Liver (tissue), 8 donors: ENCODE measurements at regions not wholly inside any gene's neighbourhood (a gene's known extent, or its start where the extent isn't known, plus 50 kb on each side); places are given as distances from the start of the nearest gene placed in this dataset.

Source experiments
- DNase-seq: peaks from one replicate; pipeline ENCODE4 v3.0.0-alpha.2; 2017; ENCODE audit warnings: low spot score
- H3K27ac ChIP-seq, 2 donors: one replicate each; pipeline ENCODE4 v1.7.0; 2013; ENCODE audit warnings: inconsistent platforms in 2 of 2, low read length in 2 of 2, control low read depth in 1 of 2, low read depth in 1 of 2, mild to moderate bottlenecking in 1 of 2
- H3K27me3 ChIP-seq, 4 donors: one replicate each; pipeline versions ENCODE4 v1.6.1 to v1.7.0; 2013; ENCODE audit warnings: low read length in 3 of 4, inconsistent platforms in 1 of 4, mild to moderate bottlenecking in 1 of 4, moderate library complexity in 1 of 4; ENCODE audit not compliant: control insufficient read depth in 4 of 4, insufficient read depth in 4 of 4
- H3K36me3 ChIP-seq, 4 donors: one replicate each; pipeline versions ENCODE4 v1.6.1 to v1.7.0; 2013; ENCODE audit warnings: low read length in 3 of 4, mild to moderate bottlenecking in 3 of 4, low read depth in 1 of 4, moderate library complexity in 1 of 4; ENCODE audit not compliant: control insufficient read depth in 4 of 4, insufficient read depth in 3 of 4
- H3K4me1 ChIP-seq, 4 donors: one replicate each; pipeline versions ENCODE4 v1.6.1 to v1.7.0; 2013; ENCODE audit warnings: low read length in 3 of 4, mild to moderate bottlenecking in 3 of 4, moderate library complexity in 1 of 4; ENCODE audit not compliant: control insufficient read depth in 4 of 4, insufficient read depth in 4 of 4
- H3K4me3 ChIP-seq, 3 donors: one replicate each; pipeline versions ENCODE4 v1.6.1 to v1.7.0; 2013; ENCODE audit warnings: low read length in 3 of 3, control low read depth in 1 of 3, low read depth in 1 of 3, mild to moderate bottlenecking in 1 of 3
- H3K9ac ChIP-seq, 2 donors: one replicate each; pipeline ENCODE4 v1.7.0; 2013; ENCODE audit warnings: low read length in 2 of 2, mild to moderate bottlenecking in 2 of 2, moderate library complexity in 2 of 2, control low read depth in 1 of 2, low read depth in 1 of 2
- H3K9me3 ChIP-seq, 4 donors: one replicate each; pipeline versions ENCODE4 v1.6.1 to v1.7.0; 2013; ENCODE audit warnings: low read length in 3 of 4; ENCODE audit not compliant: control insufficient read depth in 4 of 4
- EGR1 ChIP-seq, 2 donors: IDR thresholded peaks; 2 replicates each; pipeline ENCODE4 v1.6.1; 2016 to 2018; ENCODE audit warnings: antibody characterized with exemption in 2 of 2, low read depth in 2 of 2
- FOXA1 ChIP-seq: IDR thresholded peaks from 2 replicates; pipeline ENCODE4 v1.6.1; 2016; ENCODE audit warnings: antibody characterized with exemption
- FOXA2 ChIP-seq: IDR thresholded peaks from 2 replicates; pipeline ENCODE4 v1.6.1; 2016; ENCODE audit warnings: antibody characterized with exemption
- GABPA ChIP-seq, 2 donors: IDR thresholded peaks in 1 of 2; conservative IDR thresholded peaks in 1 of 2; 2 replicates each; pipeline ENCODE4 v1.6.1; 2016; ENCODE audit warnings: antibody characterized with exemption in 2 of 2, mild to moderate bottlenecking in 1 of 2, moderate library complexity in 1 of 2
- HNF4A ChIP-seq, 2 donors: conservative IDR thresholded peaks; 2 replicates each; pipeline ENCODE4 v1.6.1; 2016; ENCODE audit warnings: antibody characterized with exemption in 2 of 2, mild to moderate bottlenecking in 2 of 2
- HNF4G ChIP-seq: IDR thresholded peaks from 2 replicates; pipeline ENCODE4 v1.6.1; 2016; ENCODE audit warnings: antibody characterized with exemption
- JUND ChIP-seq, 2 donors: IDR thresholded peaks; 2 replicates each; pipeline ENCODE4 v1.6.1; 2016; ENCODE audit warnings: antibody characterized with exemption in 2 of 2
- NR2F2 ChIP-seq: IDR thresholded peaks from 2 replicates; pipeline ENCODE4 v1.6.1; 2016; ENCODE audit warnings: antibody characterized with exemption
- RAD21 ChIP-seq, 2 donors: IDR thresholded peaks; 2 replicates each; pipeline ENCODE4 v1.6.1; 2016; ENCODE audit warnings: antibody characterized with exemption in 2 of 2, mild to moderate bottlenecking in 2 of 2
- RXRA ChIP-seq, 2 donors: IDR thresholded peaks; 2 replicates each; pipeline ENCODE4 v1.6.1; 2017 to 2018; ENCODE audit warnings: antibody characterized with exemption in 2 of 2, mild to moderate bottlenecking in 1 of 2
- SP1 ChIP-seq: IDR thresholded peaks from 2 replicates; pipeline ENCODE4 v1.6.1; 2018; ENCODE audit warnings: antibody characterized with exemption, mild to moderate bottlenecking
- TAF1 ChIP-seq: conservative IDR thresholded peaks from 2 replicates; pipeline ENCODE4 v1.6.1; 2016; ENCODE audit warnings: antibody characterized with exemption, mild to moderate bottlenecking
- YY1 ChIP-seq: IDR thresholded peaks from 2 replicates; pipeline ENCODE4 v1.6.1; 2016; ENCODE audit warnings: antibody characterized with exemption, mild to moderate bottlenecking
- WGBS: extraction: QIAGEN DNeasy Blood & Tissue Kit; methylation state at CpG from one replicate; pipeline ENCODE4 v1.1.7; 2013; 5-methylcytosine and 5-hydroxymethylcytosine counted together
- TF ChIP-seq, protein P1 (sequence below): IDR thresholded peaks from 2 replicates; pipeline ENCODE4 v1.6.1; 2016; ENCODE audit warnings: antibody characterized with exemption
- TF ChIP-seq, protein P2 (sequence below): fragments of 150-350 bp; IDR thresholded peaks from 2 replicates; pipeline ENCODE4 v1.5.1; 2017; ENCODE audit warnings: improper control_type of control experiment, low read depth, low read length; ENCODE audit not compliant: missing input control
- TF ChIP-seq, protein P3 (sequence below): IDR thresholded peaks from 2 replicates; pipeline ENCODE4 v1.6.1; 2016; ENCODE audit warnings: antibody characterized with exemption
- TF ChIP-seq, protein P4 (sequence below): IDR thresholded peaks from 2 replicates; pipeline ENCODE4 v1.6.1; 2016; ENCODE audit warnings: antibody characterized with exemption, mild to moderate bottlenecking
- TF ChIP-seq, protein P5 (sequence below): IDR thresholded peaks from 2 replicates; pipeline ENCODE4 v1.6.1; 2016; ENCODE audit warnings: antibody characterized with exemption
- donor health status: healthy.
- donor health status: healthy.
- donor health status: healthy.
- donor health status: healthy.
- donor health status: healthy.

DNA sequence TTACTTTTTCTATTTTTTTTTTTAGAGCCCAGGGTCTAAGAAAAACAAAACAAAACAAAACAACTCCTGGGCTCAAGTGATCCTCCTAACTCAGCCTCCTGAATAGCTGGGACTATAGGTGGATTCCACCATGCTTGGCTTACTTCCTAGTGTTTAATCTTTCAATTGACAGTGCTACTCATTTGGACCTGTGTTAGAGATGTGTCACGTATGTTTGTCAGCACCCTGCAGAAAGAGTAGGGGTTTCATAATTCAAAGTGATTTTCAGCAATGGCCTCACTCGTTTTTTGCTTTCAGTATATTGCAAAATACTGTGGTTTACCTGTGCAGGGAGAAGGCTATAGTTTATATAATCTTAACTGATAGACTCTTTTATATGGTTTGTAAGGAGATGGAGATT is 71.6 kb upstream of the TEX13D start:
- 68% methylated on average over 2 of the region's 2 CpGs for WGBS
- TF ChIP-seq, protein P1, sequence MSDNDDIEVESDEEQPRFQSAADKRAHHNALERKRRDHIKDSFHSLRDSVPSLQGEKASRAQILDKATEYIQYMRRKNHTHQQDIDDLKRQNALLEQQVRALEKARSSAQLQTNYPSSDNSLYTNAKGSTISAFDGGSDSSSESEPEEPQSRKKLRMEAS = no peak
- no peak for TF ChIP-seq NR2F2
- no peak for TF ChIP-seq HNF4A (conservative IDR thresholded peaks at IDR 0.05)
- TF ChIP-seq TAF1 = no peak
- TF ChIP-seq RAD21 (IDR thresholded peaks at IDR 0.05) = no peak
- no peak for TF ChIP-seq FOXA2
- TF ChIP-seq JUND (IDR thresholded peaks at IDR 0.05) = no peak
- TF ChIP-seq, protein P2, sequence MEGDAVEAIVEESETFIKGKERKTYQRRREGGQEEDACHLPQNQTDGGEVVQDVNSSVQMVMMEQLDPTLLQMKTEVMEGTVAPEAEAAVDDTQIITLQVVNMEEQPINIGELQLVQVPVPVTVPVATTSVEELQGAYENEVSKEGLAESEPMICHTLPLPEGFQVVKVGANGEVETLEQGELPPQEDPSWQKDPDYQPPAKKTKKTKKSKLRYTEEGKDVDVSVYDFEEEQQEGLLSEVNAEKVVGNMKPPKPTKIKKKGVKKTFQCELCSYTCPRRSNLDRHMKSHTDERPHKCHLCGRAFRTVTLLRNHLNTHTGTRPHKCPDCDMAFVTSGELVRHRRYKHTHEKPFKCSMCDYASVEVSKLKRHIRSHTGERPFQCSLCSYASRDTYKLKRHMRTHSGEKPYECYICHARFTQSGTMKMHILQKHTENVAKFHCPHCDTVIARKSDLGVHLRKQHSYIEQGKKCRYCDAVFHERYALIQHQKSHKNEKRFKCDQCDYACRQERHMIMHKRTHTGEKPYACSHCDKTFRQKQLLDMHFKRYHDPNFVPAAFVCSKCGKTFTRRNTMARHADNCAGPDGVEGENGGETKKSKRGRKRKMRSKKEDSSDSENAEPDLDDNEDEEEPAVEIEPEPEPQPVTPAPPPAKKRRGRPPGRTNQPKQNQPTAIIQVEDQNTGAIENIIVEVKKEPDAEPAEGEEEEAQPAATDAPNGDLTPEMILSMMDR = no peak
- TF ChIP-seq FOXA1 = no peak
- TF ChIP-seq EGR1 (IDR thresholded peaks at IDR 0.05; ENCODE audit: low read depth in 2 of 2) = no peak
- TF ChIP-seq SP1 = no peak
- TF ChIP-seq HNF4G = no peak
- TF ChIP-seq GABPA (IDR thresholded peaks at IDR 0.05 in 1 of 2, conservative IDR thresholded peaks at IDR 0.05 in 1 of 2) = no peak
- TF ChIP-seq, protein P3, sequence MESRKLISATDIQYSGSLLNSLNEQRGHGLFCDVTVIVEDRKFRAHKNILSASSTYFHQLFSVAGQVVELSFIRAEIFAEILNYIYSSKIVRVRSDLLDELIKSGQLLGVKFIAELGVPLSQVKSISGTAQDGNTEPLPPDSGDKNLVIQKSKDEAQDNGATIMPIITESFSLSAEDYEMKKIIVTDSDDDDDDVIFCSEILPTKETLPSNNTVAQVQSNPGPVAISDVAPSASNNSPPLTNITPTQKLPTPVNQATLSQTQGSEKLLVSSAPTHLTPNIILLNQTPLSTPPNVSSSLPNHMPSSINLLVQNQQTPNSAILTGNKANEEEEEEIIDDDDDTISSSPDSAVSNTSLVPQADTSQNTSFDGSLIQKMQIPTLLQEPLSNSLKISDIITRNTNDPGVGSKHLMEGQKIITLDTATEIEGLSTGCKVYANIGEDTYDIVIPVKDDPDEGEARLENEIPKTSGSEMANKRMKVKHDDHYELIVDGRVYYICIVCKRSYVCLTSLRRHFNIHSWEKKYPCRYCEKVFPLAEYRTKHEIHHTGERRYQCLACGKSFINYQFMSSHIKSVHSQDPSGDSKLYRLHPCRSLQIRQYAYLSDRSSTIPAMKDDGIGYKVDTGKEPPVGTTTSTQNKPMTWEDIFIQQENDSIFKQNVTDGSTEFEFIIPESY = no peak
- TF ChIP-seq, protein P4, sequence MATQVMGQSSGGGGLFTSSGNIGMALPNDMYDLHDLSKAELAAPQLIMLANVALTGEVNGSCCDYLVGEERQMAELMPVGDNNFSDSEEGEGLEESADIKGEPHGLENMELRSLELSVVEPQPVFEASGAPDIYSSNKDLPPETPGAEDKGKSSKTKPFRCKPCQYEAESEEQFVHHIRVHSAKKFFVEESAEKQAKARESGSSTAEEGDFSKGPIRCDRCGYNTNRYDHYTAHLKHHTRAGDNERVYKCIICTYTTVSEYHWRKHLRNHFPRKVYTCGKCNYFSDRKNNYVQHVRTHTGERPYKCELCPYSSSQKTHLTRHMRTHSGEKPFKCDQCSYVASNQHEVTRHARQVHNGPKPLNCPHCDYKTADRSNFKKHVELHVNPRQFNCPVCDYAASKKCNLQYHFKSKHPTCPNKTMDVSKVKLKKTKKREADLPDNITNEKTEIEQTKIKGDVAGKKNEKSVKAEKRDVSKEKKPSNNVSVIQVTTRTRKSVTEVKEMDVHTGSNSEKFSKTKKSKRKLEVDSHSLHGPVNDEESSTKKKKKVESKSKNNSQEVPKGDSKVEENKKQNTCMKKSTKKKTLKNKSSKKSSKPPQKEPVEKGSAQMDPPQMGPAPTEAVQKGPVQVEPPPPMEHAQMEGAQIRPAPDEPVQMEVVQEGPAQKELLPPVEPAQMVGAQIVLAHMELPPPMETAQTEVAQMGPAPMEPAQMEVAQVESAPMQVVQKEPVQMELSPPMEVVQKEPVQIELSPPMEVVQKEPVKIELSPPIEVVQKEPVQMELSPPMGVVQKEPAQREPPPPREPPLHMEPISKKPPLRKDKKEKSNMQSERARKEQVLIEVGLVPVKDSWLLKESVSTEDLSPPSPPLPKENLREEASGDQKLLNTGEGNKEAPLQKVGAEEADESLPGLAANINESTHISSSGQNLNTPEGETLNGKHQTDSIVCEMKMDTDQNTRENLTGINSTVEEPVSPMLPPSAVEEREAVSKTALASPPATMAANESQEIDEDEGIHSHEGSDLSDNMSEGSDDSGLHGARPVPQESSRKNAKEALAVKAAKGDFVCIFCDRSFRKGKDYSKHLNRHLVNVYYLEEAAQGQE = no peak
- TF ChIP-seq, protein P5, sequence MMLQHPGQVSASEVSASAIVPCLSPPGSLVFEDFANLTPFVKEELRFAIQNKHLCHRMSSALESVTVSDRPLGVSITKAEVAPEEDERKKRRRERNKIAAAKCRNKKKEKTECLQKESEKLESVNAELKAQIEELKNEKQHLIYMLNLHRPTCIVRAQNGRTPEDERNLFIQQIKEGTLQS = no peak
- no peak for TF ChIP-seq RXRA (IDR thresholded peaks at IDR 0.05)
- TF ChIP-seq YY1 = no peak
- Histone ChIP-seq H3K4me1 (no peaks in the 10 kb centered on the region), H3K36me3 (no peaks in the 10 kb centered on the region), H3K27ac (no peak overlapping the region), H3K9ac (no peak overlapping the region), H3K4me3 (no peak overlapping the region), H3K27me3 (no peaks in the 10 kb centered on the region), H3K9me3 (no peaks in the 10 kb centered on the region)
- no peak for DNase-seq

DNA sequence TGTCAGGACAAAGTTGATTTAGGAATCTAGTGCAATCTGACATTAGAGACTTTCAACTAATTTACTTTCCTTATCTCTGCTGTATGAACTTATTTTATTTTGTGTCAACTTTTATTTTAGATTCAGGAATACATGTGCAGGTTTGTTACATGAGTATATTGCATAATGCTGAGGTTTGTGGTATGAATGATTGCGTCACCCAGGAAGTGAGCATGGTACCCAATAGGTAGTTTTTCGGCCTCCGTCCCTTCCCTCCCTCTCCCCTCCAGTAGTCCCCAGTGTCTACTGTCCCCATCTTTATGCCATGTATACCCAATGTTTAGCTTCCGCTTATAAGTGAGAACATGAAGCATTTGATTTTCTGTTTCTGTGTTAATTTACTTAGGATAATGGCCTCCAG is 68.7 kb upstream of the TEX13D start:
- 53% methylated on average over 4 of the region's 4 CpGs for WGBS
- no peaks in the 10 kb centered on the region for H3K27me3 ChIP-seq
- no peaks in the 10 kb centered on the region for H3K4me1 ChIP-seq
- no peak overlapping the region for H3K27ac ChIP-seq
- DNase-seq = no peak
- H3K9ac ChIP-seq = no peak overlapping the region
- no peaks in the 10 kb centered on the region for H3K9me3 ChIP-seq
- no peaks in the 10 kb centered on the region for H3K36me3 ChIP-seq
- H3K4me3 ChIP-seq = no peak overlapping the region
- TF ChIP-seq FOXA2 (no peak), JUND (IDR thresholded peaks at IDR 0.05) (no peak), FOXA1 (no peak), HNF4A (conservative IDR thresholded peaks at IDR 0.05) (no peak), EGR1 (IDR thresholded peaks at IDR 0.05; ENCODE audit: low read depth in 2 of 2) (no peak), YY1 (no peak), GABPA (IDR thresholded peaks at IDR 0.05 in 1 of 2, conservative IDR thresholded peaks at IDR 0.05 in 1 of 2) (no peak), RXRA (IDR thresholded peaks at IDR 0.05) (no peak), HNF4G (no peak)
- TF ChIP-seq, protein P1 = no peak
- TF ChIP-seq, protein P2 = no peak
- TF ChIP-seq, protein P3 = no peak
